ENCODE measurements at regions not wholly inside any gene's neighbourhood (a gene's known extent, or its start where the extent isn't known, plus 50 kb on each side); places are given as distances from the start of the nearest gene placed in this dataset.

DNA sequence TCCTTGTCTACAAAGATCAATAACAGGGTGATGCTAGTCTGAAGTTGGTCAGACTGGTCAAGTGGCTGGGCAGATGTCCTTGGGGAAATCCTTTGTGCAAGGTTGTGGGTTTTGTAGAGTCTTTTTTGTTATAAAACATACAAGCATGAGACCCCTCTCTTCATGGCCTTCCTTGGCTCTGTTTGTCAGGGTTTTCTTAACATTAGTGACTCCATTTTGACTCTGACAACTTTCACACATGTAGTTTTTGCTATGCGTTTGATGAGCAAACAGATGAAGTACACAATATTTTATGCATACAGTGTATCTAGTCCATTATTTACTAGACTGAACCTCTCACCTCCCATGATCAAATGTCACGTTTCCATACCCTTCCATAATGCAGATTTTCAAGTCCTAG is 151.2 kb upstream of the KLF7 start:
- TF ChIP-seq ELF1 (IDR thresholded peaks at IDR 0.05; ENCODE audit: borderline replicate concordance, low read depth) (no peak), EGR1 (IDR thresholded peaks at IDR 0.05; ENCODE audit: low read depth) (no peak), EZH2phosphoT487 (IDR thresholded peaks at IDR 0.05; ENCODE audit: borderline replicate concordance) (no peak), RAD21 (IDR thresholded peaks at IDR 0.05; ENCODE audit: low read depth) (no peak), POLR2A (IDR thresholded peaks at IDR 0.05; ENCODE audit: borderline replicate concordance, extremely low read depth, insufficient read depth, insufficient read length) (no peak), SRF (IDR thresholded peaks at IDR 0.05; ENCODE audit: low read depth) (no peak)
- TF ChIP-seq, protein P1, sequence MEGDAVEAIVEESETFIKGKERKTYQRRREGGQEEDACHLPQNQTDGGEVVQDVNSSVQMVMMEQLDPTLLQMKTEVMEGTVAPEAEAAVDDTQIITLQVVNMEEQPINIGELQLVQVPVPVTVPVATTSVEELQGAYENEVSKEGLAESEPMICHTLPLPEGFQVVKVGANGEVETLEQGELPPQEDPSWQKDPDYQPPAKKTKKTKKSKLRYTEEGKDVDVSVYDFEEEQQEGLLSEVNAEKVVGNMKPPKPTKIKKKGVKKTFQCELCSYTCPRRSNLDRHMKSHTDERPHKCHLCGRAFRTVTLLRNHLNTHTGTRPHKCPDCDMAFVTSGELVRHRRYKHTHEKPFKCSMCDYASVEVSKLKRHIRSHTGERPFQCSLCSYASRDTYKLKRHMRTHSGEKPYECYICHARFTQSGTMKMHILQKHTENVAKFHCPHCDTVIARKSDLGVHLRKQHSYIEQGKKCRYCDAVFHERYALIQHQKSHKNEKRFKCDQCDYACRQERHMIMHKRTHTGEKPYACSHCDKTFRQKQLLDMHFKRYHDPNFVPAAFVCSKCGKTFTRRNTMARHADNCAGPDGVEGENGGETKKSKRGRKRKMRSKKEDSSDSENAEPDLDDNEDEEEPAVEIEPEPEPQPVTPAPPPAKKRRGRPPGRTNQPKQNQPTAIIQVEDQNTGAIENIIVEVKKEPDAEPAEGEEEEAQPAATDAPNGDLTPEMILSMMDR (IDR thresholded peaks at IDR 0.05 in 2 of 3, conservative IDR thresholded peaks at IDR 0.05 in 1 of 3; ENCODE audit: borderline replicate concordance in 1 of 3, insufficient read depth in 1 of 3, low read depth in 2 of 3, low read length in 2 of 3) = no peak
